ENCODE measurements at regions not wholly inside any gene's neighbourhood (a gene's known extent, or its start where the extent isn't known, plus 50 kb on each side); places are given as distances from the start of the nearest gene placed in this dataset.

GRCh38 chr4:3874028-3874415 is 107.8 kb downstream of the ADRA2C start:
- Histone ChIP-seq H3K4me2 (ENCODE audit: insufficient read depth, low read length) (no peak overlapping the region), H3K27me3 (ENCODE audit: control insufficient read depth in 2 of 2, insufficient read depth in 2 of 2, low read length in 2 of 2) (peaks cover 0 to 40% of the 10 kb centered on the region in 2 experiments; a peak in 2 of 5 replicates), H3K79me2 (ENCODE audit: control insufficient read depth, insufficient read depth, low read length) (no peaks in the 10 kb centered on the region), H4K20me1 (replicated peaks; ENCODE audit: control insufficient read depth, insufficient read depth, low read length) (0 out of 2 replicates have a peak, but pooled peaks cover 2% of the 10 kb centered on the region), H3K9me1 (ENCODE audit: control insufficient read depth, insufficient read depth, low read length) (no peaks in the 10 kb centered on the region), H3K36me3 (ENCODE audit: control insufficient read depth, insufficient read depth, low read length) (no peaks in the 10 kb centered on the region), H3K27ac (ENCODE audit: extremely low read depth, low read depth, low read length) (no peak overlapping the region), H3K9ac (ENCODE audit: insufficient read depth in 1 of 2, low read depth in 2 of 2, low read length in 2 of 2) (no peak overlapping the region), H2AFZ (ENCODE audit: low read depth, low read length) (no peak overlapping the region), H3K4me3 (no peak overlapping the region), H3K4me1 (replicated peaks in 1 of 2; ENCODE audit: control insufficient read depth in 2 of 2, insufficient read depth in 2 of 2, low read length in 2 of 2) (peaks cover 0 to 15% of the 10 kb centered on the region in 2 experiments; a peak in 2 of 5 replicates), H3K9me3 (replicated peaks; ENCODE audit: control insufficient read depth, insufficient read depth, low read depth, low read length) (no peaks in the 10 kb centered on the region)
- CTCF ChIA-PET (ENCODE audit: low intra/inter-chr PET ratio): no interaction called here
- WGBS (ENCODE audit: insufficient coverage, low coverage, missing lambda C conversion rate): 0% methylated on average over 14 of the region's 16 CpGs
- no TSS peak for BruUV-seq (replicated peaks)
- DNase-seq (ENCODE audit: extremely low read depth in 1 of 4, low spot score in 3 of 4) (no peak), FAIRE-seq (no peak), ATAC-seq (no peak)
- intact Hi-C loops (cut with micrococcal nuclease): no loop called here
- POLR2A ChIA-PET: no interaction called here
- in situ Hi-C loops (cut with MboI): no loop called here
- no peak for TF ChIP-seq HNRNPL (IDR thresholded peaks at IDR 0.05; ENCODE audit: low read depth, low read length)
- no peak for TF ChIP-seq ZNF12 (CRISPR knock-in tag; IDR thresholded peaks at IDR 0.05)
- no peak for TF ChIP-seq THAP7 (CRISPR knock-in tag; IDR thresholded peaks at IDR 0.05)
- no peak for TF ChIP-seq CEBPZ (IDR thresholded peaks at IDR 0.05; ENCODE audit: borderline replicate concordance, low read depth, low read length)
- no peak for TF ChIP-seq HINFP (tag; conservative IDR thresholded peaks at IDR 0.05; ENCODE audit: low read depth)
- no peak for TF ChIP-seq FOXK1 (CRISPR knock-in tag; IDR thresholded peaks at IDR 0.05; ENCODE audit: borderline replicate concordance)
- no peak for TF ChIP-seq WHSC1 (IDR thresholded peaks at IDR 0.05; ENCODE audit: low read length)
- no peak for TF ChIP-seq ZHX1 (conservative IDR thresholded peaks at IDR 0.05; ENCODE audit: low read length)
- TF ChIP-seq EP300 (IDR thresholded peaks at IDR 0.05; ENCODE audit: low read length): no peak
- no peak for TF ChIP-seq DDX20 (tag; IDR thresholded peaks at IDR 0.05; ENCODE audit: low read depth)
- TF ChIP-seq ZNF282 (CRISPR knock-in tag; IDR thresholded peaks at IDR 0.05): no peak
- TF ChIP-seq THRAP3 (IDR thresholded peaks at IDR 0.05; ENCODE audit: borderline replicate concordance): no peak
- TF ChIP-seq SP2 (IDR thresholded peaks at IDR 0.05; ENCODE audit: extremely low read depth, low read depth, low read length, poor library complexity, severe bottlenecking): no peak

Data from K562 (cell line).